Neuron (in vitro differentiated cells): ENCODE measurements at regions not wholly inside any gene's neighbourhood (a gene's known extent, or its start where the extent isn't known, plus 50 kb on each side); places are given as distances from the start of the nearest gene placed in this dataset.

Source experiments
- H2AFZ ChIP-seq: one replicate; pipeline ENCODE4 v1.6.1; 2013; ENCODE audit warnings: low read depth, mild to moderate bottlenecking, inconsistent platforms, low read length, moderate library complexity
- H3K27me3 ChIP-seq: one replicate; pipeline ENCODE4 v1.6.1; 2013; ENCODE audit warnings: low read length; ENCODE audit not compliant: insufficient read depth
- H3K36me3 ChIP-seq: one replicate; pipeline ENCODE4 v1.6.1; 2013; ENCODE audit warnings: low read length; ENCODE audit not compliant: insufficient read depth
- H3K4me1 ChIP-seq: one replicate; pipeline ENCODE4 v1.6.1; 2013; ENCODE audit warnings: low read length; ENCODE audit not compliant: insufficient read depth
- H3K4me3 ChIP-seq: 2 replicates; pipeline ENCODE4 v1.5.1; 2013; ENCODE audit warnings: mild to moderate bottlenecking, low read length, moderate library complexity
- H3K9me3 ChIP-seq: one replicate; pipeline ENCODE4 v1.6.1; 2013; ENCODE audit warnings: low read length

- H3K4me1 ChIP-seq, result peaks cover 8% of the 10 kb centered on the region
- H3K9me3 ChIP-seq, result no peaks in the 10 kb centered on the region
- H3K4me3 ChIP-seq, result no peak overlapping the region
- no peak overlapping the region for H2AFZ ChIP-seq
- no peaks in the 10 kb centered on the region for H3K36me3 ChIP-seq
- no peaks in the 10 kb centered on the region for H3K27me3 ChIP-seq
Measured at GRCh38 chr10:3231951-3232730, 59.6 kb upstream of the PITRM1 start.

DNA sequence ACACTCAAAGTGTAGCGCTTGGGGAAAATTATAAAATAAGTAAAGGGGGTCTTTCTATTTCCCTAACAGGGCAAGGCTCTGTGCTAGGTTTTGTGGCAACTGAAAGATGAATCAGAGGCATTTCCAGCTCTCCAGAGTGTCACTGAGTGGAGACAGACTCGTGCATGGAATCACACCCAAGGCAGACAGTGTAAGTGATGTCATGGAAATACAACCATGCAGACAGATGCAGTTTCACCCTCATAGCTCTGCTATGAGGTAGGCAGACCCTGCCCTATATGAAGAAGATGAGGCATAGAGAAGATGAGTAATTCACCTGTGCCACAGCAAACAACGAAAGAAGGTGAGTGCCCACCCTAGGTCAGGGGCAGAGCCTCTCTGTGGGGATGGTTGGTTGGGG is 57.2 kb upstream of the PITRM1 start:
- Histone ChIP-seq H3K4me3 (no peak overlapping the region), H3K27me3 (no peaks in the 10 kb centered on the region), H3K36me3 (no peaks in the 10 kb centered on the region), H2AFZ (no peak overlapping the region), H3K9me3 (no peaks in the 10 kb centered on the region), H3K4me1 (no peaks in the 10 kb centered on the region)

GRCh38 chr10:3228629-3228945 is 56.0 kb upstream of the PITRM1 start:
- Histone ChIP-seq H3K27me3 (no peaks in the 10 kb centered on the region), H3K9me3 (peaks cover 1% of the 10 kb centered on the region), H2AFZ (no peak overlapping the region), H3K36me3 (no peaks in the 10 kb centered on the region), H3K4me1 (no peaks in the 10 kb centered on the region), H3K4me3 (no peak overlapping the region)

- H3K4me3 ChIP-seq, result no peak overlapping the region
- H2AFZ ChIP-seq, result no peak overlapping the region
- peaks cover 1% of the 10 kb centered on the region for H3K9me3 ChIP-seq
- no peaks in the 10 kb centered on the region for H3K27me3 ChIP-seq
- no peaks in the 10 kb centered on the region for H3K4me1 ChIP-seq
- no peaks in the 10 kb centered on the region for H3K36me3 ChIP-seq
Measured at GRCh38 chr10:3226960-3227744, 54.6 kb upstream of the PITRM1 start.

GRCh38 chr10:3225561-3225960 is 53.0 kb upstream of the PITRM1 start:
- H3K27me3 ChIP-seq, result no peaks in the 10 kb centered on the region
- no peak overlapping the region for H2AFZ ChIP-seq
- H3K36me3 ChIP-seq, result no peaks in the 10 kb centered on the region
- no peaks in the 10 kb centered on the region for H3K4me1 ChIP-seq
- H3K9me3 ChIP-seq, result peaks cover 1% of the 10 kb centered on the region
- no peak overlapping the region for H3K4me3 ChIP-seq

DNA sequence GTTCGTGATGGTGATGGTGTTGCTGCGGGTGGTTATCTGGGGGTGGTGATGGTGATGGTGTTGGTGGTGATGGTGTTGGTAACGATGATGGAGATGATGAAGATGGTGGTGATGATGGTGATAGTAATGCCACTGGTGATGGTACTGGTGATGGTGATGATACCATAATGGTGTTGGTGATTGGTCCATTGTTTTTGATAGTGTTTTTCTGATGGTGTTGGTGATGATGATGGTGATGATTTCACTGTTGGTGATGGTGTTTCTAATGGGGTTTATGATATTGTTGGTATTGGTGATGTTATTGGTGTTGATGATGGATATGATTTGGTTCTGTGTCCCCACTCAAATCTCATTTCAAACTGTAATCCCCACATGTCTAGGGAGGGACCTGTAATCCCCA is 51.7 kb upstream of the PITRM1 start:
- Histone ChIP-seq H3K9me3 (peaks cover 1% of the 10 kb centered on the region), H3K27me3 (no peaks in the 10 kb centered on the region), H3K4me1 (no peaks in the 10 kb centered on the region), H3K4me3 (no peak overlapping the region), H2AFZ (no peak overlapping the region), H3K36me3 (no peaks in the 10 kb centered on the region)

GRCh38 chr10:3222626-3223025 is 50.0 kb upstream of the PITRM1 start:
- Histone ChIP-seq H3K4me1 (no peaks in the 10 kb centered on the region), H3K4me3 (no peak overlapping the region), H2AFZ (no peak overlapping the region), H3K27me3 (no peaks in the 10 kb centered on the region), H3K9me3 (peaks cover 1% of the 10 kb centered on the region), H3K36me3 (no peaks in the 10 kb centered on the region)
